ENCODE measurements at regions not wholly inside any gene's neighbourhood (a gene's known extent, or its start where the extent isn't known, plus 50 kb on each side); places are given as distances from the start of the nearest gene placed in this dataset.

DNA sequence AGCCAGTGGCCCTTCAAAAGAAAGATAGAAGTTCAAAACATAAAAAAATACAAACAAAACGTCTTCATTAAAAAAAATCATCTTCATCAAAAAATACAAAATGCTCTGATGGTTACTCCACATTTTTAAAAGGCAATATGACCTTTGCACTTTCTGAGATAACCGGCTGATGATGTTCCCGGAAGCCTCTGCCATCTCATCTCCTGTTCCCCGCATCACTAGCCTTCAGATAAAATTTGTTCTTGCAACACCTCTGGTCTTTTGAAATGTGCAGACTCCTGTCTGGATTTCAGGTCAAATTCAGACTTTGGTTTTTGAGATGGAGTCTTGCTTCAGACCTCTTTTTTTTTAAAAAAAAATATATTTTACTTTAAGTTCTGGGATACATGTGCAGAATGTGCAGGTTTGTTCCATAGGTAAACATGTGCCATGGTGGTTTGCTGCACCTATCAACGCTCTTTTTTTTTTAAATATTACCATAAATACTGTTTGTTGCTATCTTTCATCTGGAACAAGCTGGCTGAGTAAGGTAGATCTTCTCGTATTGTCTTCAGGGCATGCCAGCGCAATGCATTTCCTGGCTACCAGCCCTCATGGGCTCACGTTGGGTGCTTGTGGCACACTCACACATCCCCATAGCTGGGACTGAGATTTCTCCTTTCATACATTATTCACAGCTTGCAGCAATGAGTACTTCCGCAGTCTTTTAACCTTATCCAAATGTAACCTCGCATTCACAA lies 418.9 kb upstream of the ARGLU1 start:
- Histone ChIP-seq H3K9me2 (ENCODE audit: insufficient read depth) (no peaks in the 10 kb centered on the region), H3K9me3 (ENCODE audit: control insufficient read depth in 1 of 2, insufficient read depth in 1 of 2, low read depth in 1 of 2, low read length in 2 of 2) (no peaks in the 10 kb centered on the region; a peak in 1 of 4 replicates), H3K9ac (ENCODE audit: low read length) (no peak overlapping the region), H3K4me3 (replicated peaks in 1 of 2; ENCODE audit: low read depth in 1 of 2, low read length in 2 of 2) (no peak overlapping the region), H4K20me1 (ENCODE audit: insufficient read depth) (no peaks in the 10 kb centered on the region), H3K27ac (ENCODE audit: low read depth, low read length) (no peak overlapping the region), H2AFZ (ENCODE audit: low read depth, low read length, poor library complexity, severe bottlenecking) (no peak overlapping the region), H3K27me3 (ENCODE audit: insufficient read depth, low read length) (no peaks in the 10 kb centered on the region; the same call in 1 of the 2 replicates), H3K4me1 (ENCODE audit: control insufficient read depth in 1 of 2, insufficient read depth in 2 of 2, low read length in 2 of 2) (no peaks in the 10 kb centered on the region), H3K36me3 (ENCODE audit: control insufficient read depth in 1 of 2, insufficient read depth in 2 of 2, low read length in 2 of 2) (no peaks in the 10 kb centered on the region), H3K4me2 (ENCODE audit: low read length) (no peak overlapping the region), H3K79me2 (ENCODE audit: insufficient read depth, low read length) (no peaks in the 10 kb centered on the region)
- TF ChIP-seq RAD21 (IDR thresholded peaks at IDR 0.05; ENCODE audit: low read depth) (no peak), CEBPB (IDR thresholded peaks at IDR 0.05; ENCODE audit: low read depth) (no peak), SP1 (IDR thresholded peaks at IDR 0.05; ENCODE audit: low read depth) (no peak), EZH2 (IDR thresholded peaks at IDR 0.05) (no peak), TCF7L2 (IDR thresholded peaks at IDR 0.05; ENCODE audit: borderline replicate concordance, extremely low read depth, insufficient read depth, insufficient read length) (no peak), SRF (IDR thresholded peaks at IDR 0.05; ENCODE audit: low read depth) (no peak), YY1 (IDR thresholded peaks at IDR 0.05; ENCODE audit: extremely low read depth, insufficient replicate concordance, low read depth, low read length) (no peak), SIN3A (IDR thresholded peaks at IDR 0.05; ENCODE audit: low read depth) (no peak), JUND (IDR thresholded peaks at IDR 0.05) (no peak), EGR1 (IDR thresholded peaks at IDR 0.05; ENCODE audit: low read depth) (no peak), ELF1 (IDR thresholded peaks at IDR 0.05; ENCODE audit: borderline replicate concordance, low read depth) (no peak), EZH2phosphoT487 (IDR thresholded peaks at IDR 0.05; ENCODE audit: borderline replicate concordance) (no peak)
- TF ChIP-seq, protein P1, sequence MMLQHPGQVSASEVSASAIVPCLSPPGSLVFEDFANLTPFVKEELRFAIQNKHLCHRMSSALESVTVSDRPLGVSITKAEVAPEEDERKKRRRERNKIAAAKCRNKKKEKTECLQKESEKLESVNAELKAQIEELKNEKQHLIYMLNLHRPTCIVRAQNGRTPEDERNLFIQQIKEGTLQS (IDR thresholded peaks at IDR 0.05) = no peak
- TF ChIP-seq, protein P2, sequence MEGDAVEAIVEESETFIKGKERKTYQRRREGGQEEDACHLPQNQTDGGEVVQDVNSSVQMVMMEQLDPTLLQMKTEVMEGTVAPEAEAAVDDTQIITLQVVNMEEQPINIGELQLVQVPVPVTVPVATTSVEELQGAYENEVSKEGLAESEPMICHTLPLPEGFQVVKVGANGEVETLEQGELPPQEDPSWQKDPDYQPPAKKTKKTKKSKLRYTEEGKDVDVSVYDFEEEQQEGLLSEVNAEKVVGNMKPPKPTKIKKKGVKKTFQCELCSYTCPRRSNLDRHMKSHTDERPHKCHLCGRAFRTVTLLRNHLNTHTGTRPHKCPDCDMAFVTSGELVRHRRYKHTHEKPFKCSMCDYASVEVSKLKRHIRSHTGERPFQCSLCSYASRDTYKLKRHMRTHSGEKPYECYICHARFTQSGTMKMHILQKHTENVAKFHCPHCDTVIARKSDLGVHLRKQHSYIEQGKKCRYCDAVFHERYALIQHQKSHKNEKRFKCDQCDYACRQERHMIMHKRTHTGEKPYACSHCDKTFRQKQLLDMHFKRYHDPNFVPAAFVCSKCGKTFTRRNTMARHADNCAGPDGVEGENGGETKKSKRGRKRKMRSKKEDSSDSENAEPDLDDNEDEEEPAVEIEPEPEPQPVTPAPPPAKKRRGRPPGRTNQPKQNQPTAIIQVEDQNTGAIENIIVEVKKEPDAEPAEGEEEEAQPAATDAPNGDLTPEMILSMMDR (IDR thresholded peaks at IDR 0.05 in 2 of 3, conservative IDR thresholded peaks at IDR 0.05 in 1 of 3; ENCODE audit: borderline replicate concordance in 1 of 3, insufficient read depth in 1 of 3, low read depth in 2 of 3, low read length in 2 of 3) = no peak
- TF ChIP-seq, protein P3, sequence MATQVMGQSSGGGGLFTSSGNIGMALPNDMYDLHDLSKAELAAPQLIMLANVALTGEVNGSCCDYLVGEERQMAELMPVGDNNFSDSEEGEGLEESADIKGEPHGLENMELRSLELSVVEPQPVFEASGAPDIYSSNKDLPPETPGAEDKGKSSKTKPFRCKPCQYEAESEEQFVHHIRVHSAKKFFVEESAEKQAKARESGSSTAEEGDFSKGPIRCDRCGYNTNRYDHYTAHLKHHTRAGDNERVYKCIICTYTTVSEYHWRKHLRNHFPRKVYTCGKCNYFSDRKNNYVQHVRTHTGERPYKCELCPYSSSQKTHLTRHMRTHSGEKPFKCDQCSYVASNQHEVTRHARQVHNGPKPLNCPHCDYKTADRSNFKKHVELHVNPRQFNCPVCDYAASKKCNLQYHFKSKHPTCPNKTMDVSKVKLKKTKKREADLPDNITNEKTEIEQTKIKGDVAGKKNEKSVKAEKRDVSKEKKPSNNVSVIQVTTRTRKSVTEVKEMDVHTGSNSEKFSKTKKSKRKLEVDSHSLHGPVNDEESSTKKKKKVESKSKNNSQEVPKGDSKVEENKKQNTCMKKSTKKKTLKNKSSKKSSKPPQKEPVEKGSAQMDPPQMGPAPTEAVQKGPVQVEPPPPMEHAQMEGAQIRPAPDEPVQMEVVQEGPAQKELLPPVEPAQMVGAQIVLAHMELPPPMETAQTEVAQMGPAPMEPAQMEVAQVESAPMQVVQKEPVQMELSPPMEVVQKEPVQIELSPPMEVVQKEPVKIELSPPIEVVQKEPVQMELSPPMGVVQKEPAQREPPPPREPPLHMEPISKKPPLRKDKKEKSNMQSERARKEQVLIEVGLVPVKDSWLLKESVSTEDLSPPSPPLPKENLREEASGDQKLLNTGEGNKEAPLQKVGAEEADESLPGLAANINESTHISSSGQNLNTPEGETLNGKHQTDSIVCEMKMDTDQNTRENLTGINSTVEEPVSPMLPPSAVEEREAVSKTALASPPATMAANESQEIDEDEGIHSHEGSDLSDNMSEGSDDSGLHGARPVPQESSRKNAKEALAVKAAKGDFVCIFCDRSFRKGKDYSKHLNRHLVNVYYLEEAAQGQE (IDR thresholded peaks at IDR 0.05; ENCODE audit: low read depth) = no peak
- TF ChIP-seq, protein P4, sequence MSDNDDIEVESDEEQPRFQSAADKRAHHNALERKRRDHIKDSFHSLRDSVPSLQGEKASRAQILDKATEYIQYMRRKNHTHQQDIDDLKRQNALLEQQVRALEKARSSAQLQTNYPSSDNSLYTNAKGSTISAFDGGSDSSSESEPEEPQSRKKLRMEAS (IDR thresholded peaks at IDR 0.05) = no peak
- TF ChIP-seq, protein P5, sequence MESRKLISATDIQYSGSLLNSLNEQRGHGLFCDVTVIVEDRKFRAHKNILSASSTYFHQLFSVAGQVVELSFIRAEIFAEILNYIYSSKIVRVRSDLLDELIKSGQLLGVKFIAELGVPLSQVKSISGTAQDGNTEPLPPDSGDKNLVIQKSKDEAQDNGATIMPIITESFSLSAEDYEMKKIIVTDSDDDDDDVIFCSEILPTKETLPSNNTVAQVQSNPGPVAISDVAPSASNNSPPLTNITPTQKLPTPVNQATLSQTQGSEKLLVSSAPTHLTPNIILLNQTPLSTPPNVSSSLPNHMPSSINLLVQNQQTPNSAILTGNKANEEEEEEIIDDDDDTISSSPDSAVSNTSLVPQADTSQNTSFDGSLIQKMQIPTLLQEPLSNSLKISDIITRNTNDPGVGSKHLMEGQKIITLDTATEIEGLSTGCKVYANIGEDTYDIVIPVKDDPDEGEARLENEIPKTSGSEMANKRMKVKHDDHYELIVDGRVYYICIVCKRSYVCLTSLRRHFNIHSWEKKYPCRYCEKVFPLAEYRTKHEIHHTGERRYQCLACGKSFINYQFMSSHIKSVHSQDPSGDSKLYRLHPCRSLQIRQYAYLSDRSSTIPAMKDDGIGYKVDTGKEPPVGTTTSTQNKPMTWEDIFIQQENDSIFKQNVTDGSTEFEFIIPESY (IDR thresholded peaks at IDR 0.05; ENCODE audit: extremely low read depth, insufficient replicate concordance, low read length) = no peak
- no peak for ATAC-seq
- ChIA-PET RAD21 (ENCODE audit: low non-redundant PET in 1 of 2, low total read pairs in 2 of 2, uncharacterized antibody in 2 of 2, unreplicated experiment in 2 of 2) (no interaction called here), POLR2A (no interaction called here), CTCF (no interaction called here)
- BruUV-seq (replicated peaks) = no TSS peak
- no peak for DNase-seq (ENCODE audit: low read depth, low spot score)
- intact Hi-C loops (cut with micrococcal nuclease) = no loop called here
